H9 (cell line): ENCODE measurements at regions not wholly inside any gene's neighbourhood (a gene's known extent, or its start where the extent isn't known, plus 50 kb on each side); places are given as distances from the start of the nearest gene placed in this dataset.

Source experiments
- DNase-seq: peaks from one replicate; pipeline ENCODE4 v3.0.0-alpha.2; 2017
- H2AFZ ChIP-seq: one replicate; pipeline ENCODE4 v1.6.1; 2013; ENCODE audit warnings: mild to moderate bottlenecking, low read length, control low read depth, moderate library complexity
- H2AK5ac ChIP-seq: 2 replicates; pipeline ENCODE4 v1.6.1; 2013; ENCODE audit warnings: low read length, control low read depth, mixed read lengths; ENCODE audit not compliant: insufficient read length
- H2BK120ac ChIP-seq: one replicate; pipeline ENCODE4 v1.6.1; 2013; ENCODE audit warnings: low read depth, mild to moderate bottlenecking, low read length, control low read depth, inconsistent platforms; ENCODE audit not compliant: poor library complexity, severe bottlenecking
- H2BK12ac ChIP-seq: 2 replicates; pipeline ENCODE4 v1.6.1; 2013; ENCODE audit warnings: low read length, control low read depth, mixed read lengths, low read depth; ENCODE audit not compliant: insufficient read length
- H2BK15ac ChIP-seq: 2 replicates; pipeline ENCODE4 v1.6.1; 2013; ENCODE audit warnings: low read depth, low read length, control low read depth
- H2BK20ac ChIP-seq: one replicate; pipeline ENCODE4 v1.6.1; 2013; ENCODE audit warnings: low read depth, mild to moderate bottlenecking, low read length, control low read depth, inconsistent platforms; ENCODE audit not compliant: poor library complexity, severe bottlenecking
- H2BK5ac ChIP-seq: 2 replicates; pipeline ENCODE4 v1.6.1; 2013; ENCODE audit warnings: low read length, control low read depth, mixed read lengths; ENCODE audit not compliant: insufficient read length
- H3K14ac ChIP-seq: 2 replicates; pipeline ENCODE4 v1.6.1; 2013; ENCODE audit warnings: low read length, control low read depth; ENCODE audit not compliant: insufficient read depth
- H3K18ac ChIP-seq: 2 replicates; pipeline ENCODE4 v1.6.1; 2013; ENCODE audit warnings: low read depth, mild to moderate bottlenecking, mixed read lengths, low read length, control low read depth; ENCODE audit not compliant: insufficient read length
- H3K23ac ChIP-seq: 2 replicates; pipeline ENCODE4 v1.6.1; 2013; ENCODE audit warnings: low read length, control low read depth, mixed read lengths, low read depth; ENCODE audit not compliant: insufficient read length
- H3K23me2 ChIP-seq: 2 replicates; pipeline ENCODE4 v1.6.1; 2013; ENCODE audit warnings: low read depth, mild to moderate bottlenecking, mixed read lengths, low read length, control low read depth; ENCODE audit not compliant: insufficient read length, poor library complexity, severe bottlenecking
- H3K27ac ChIP-seq: 2 replicates; pipeline ENCODE4 v1.5.1; 2013; ENCODE audit warnings: low read length, control low read depth, mixed read lengths, low read depth; ENCODE audit not compliant: insufficient read length
- H3K27me3 ChIP-seq: 2 replicates; pipeline ENCODE4 v1.6.1; 2013; ENCODE audit warnings: low read length, control low read depth, inconsistent platforms; ENCODE audit not compliant: insufficient read depth
- H3K4ac ChIP-seq: 2 replicates; pipeline ENCODE4 v1.6.1; 2013; ENCODE audit warnings: low read depth, mild to moderate bottlenecking, control low read depth, inconsistent platforms, low read length, moderate library complexity
- H3K4me1 ChIP-seq: 2 replicates; pipeline ENCODE4 v1.6.1; 2013; ENCODE audit warnings: low read length, control low read depth, inconsistent platforms; ENCODE audit not compliant: insufficient read depth
- H3K4me2 ChIP-seq: 2 replicates; pipeline ENCODE4 v1.6.1; 2013; ENCODE audit warnings: low read length, control low read depth, mixed read lengths; ENCODE audit not compliant: insufficient read length, insufficient read depth
- H3K56ac ChIP-seq: 2 replicates; pipeline ENCODE4 v1.6.1; 2013; ENCODE audit warnings: low read depth, mild to moderate bottlenecking, mixed read lengths, low read length, control low read depth; ENCODE audit not compliant: insufficient read length
- H3K79me1 ChIP-seq: 2 replicates; pipeline ENCODE4 v1.6.1; 2013; ENCODE audit warnings: low read depth, mild to moderate bottlenecking, moderate library complexity, low read length, control low read depth, inconsistent platforms; ENCODE audit not compliant: insufficient read depth, poor library complexity, severe bottlenecking
- H3K79me2 ChIP-seq: 2 replicates; pipeline ENCODE4 v1.6.1; 2013; ENCODE audit warnings: low read length, control low read depth, inconsistent platforms; ENCODE audit not compliant: insufficient read depth
- H3K9ac ChIP-seq: 2 replicates; pipeline ENCODE4 v1.6.1; 2013; ENCODE audit warnings: low read length, control low read depth, mixed read lengths; ENCODE audit not compliant: insufficient read length; ENCODE audit errors: extremely low read depth
- H3K9me3 ChIP-seq: one replicate; pipeline ENCODE4 v1.6.1; 2013; ENCODE audit warnings: low read depth, low read length, inconsistent platforms; ENCODE audit not compliant: control insufficient read depth
- H3T11ph ChIP-seq: one replicate; pipeline ENCODE4 v1.6.1; 2013; ENCODE audit warnings: mild to moderate bottlenecking, low read length, control low read depth, inconsistent platforms
- H4K20me1 ChIP-seq: one replicate; pipeline ENCODE4 v1.6.1; 2013; ENCODE audit not compliant: control insufficient read depth, insufficient read length, insufficient read depth
- H4K5ac ChIP-seq: 2 replicates; pipeline ENCODE4 v1.6.1; 2013; ENCODE audit warnings: low read depth, mild to moderate bottlenecking, mixed read lengths, low read length, control low read depth; ENCODE audit not compliant: insufficient read length
- H4K8ac ChIP-seq: replicated peaks from 2 replicates; pipeline ENCODE4 v1.6.1; 2013; ENCODE audit warnings: low read length, control low read depth, mixed read lengths, low read depth; ENCODE audit not compliant: insufficient read length
- H4K91ac ChIP-seq: 2 replicates; pipeline ENCODE4 v1.6.1; 2013; ENCODE audit warnings: low read depth, mild to moderate bottlenecking, moderate library complexity, mixed read lengths, low read length, control low read depth; ENCODE audit not compliant: insufficient read length
- H3K27ac Mint-ChIP-seq, 3 experiments: 2 replicates in 2 of 3; 3 replicates in 1 of 3; pipeline ENCODE4 v1.8.0; 2020 to 2021; ENCODE audit warnings: mixed read lengths in 3 of 3, mild to moderate bottlenecking in 1 of 3, moderate library complexity in 1 of 3
- H3K27me3 Mint-ChIP-seq: 2 replicates; pipeline ENCODE4 v1.8.0; 2021; ENCODE audit warnings: low read depth, mild to moderate bottlenecking, moderate library complexity, mixed read lengths
- H3K36me3 Mint-ChIP-seq, 3 experiments: 2 replicates in 2 of 3; 3 replicates in 1 of 3; pipeline ENCODE4 v1.8.0; 2020 to 2021; ENCODE audit warnings: low read depth in 3 of 3, mixed read lengths in 3 of 3; ENCODE audit not compliant: insufficient read depth in 1 of 3
- H3K4me1 Mint-ChIP-seq, 2 experiments: 2 replicates each; pipeline ENCODE4 v1.8.0; 2020; ENCODE audit warnings: mixed read lengths in 2 of 2
- H3K4me3 Mint-ChIP-seq, 2 experiments: 2 replicates in 1 of 2; 3 replicates in 1 of 2; pipeline ENCODE4 v1.8.0; 2020 to 2021; ENCODE audit warnings: mild to moderate bottlenecking in 2 of 2, mixed read lengths in 2 of 2, moderate library complexity in 1 of 2
- H3K9me3 Mint-ChIP-seq, 2 experiments: 2 replicates in 1 of 2; 3 replicates in 1 of 2; pipeline ENCODE4 v1.8.0; 2020; ENCODE audit warnings: mild to moderate bottlenecking in 2 of 2, mixed read lengths in 2 of 2, moderate library complexity in 1 of 2
- CTCF ChIP-seq: fragments of 200-600 bp; sonication (generic); conservative IDR thresholded peaks from 3 replicates; pipeline ENCODE4 v1.8.0; 2021; ENCODE audit warnings: antibody characterized with exemption, mild to moderate bottlenecking
- WGBS: extraction: QIAGEN DNeasy Blood & Tissue Kit; methylation state at CpG from one replicate; pipeline ENCODE4 v1.1.7; 2013; ENCODE audit warnings: missing lambda C conversion rate, low lambda C conversion rate, mixed read lengths; ENCODE audit not compliant: insufficient read length; ENCODE audit errors: extremely low coverage; 5-methylcytosine and 5-hydroxymethylcytosine counted together

- no peak overlapping the region for H3K56ac ChIP-seq
- no peaks in the 10 kb centered on the region for H4K20me1 ChIP-seq
- no peak overlapping the region for H4K8ac ChIP-seq
- H3K27me3 Mint-ChIP-seq, result no peaks in the 10 kb centered on the region; the same call in 1 of the 2 replicates
- no peaks in the 10 kb centered on the region for H3K9me3 Mint-ChIP-seq
- H3T11ph ChIP-seq, result no peak overlapping the region
- DNase-seq, result no peak
- no peaks in the 10 kb centered on the region for H3K36me3 Mint-ChIP-seq
- no peak overlapping the region for H3K23ac ChIP-seq
- peaks cover 10 to 11% of the 10 kb centered on the region in 2 experiments for H3K4me1 Mint-ChIP-seq
- no peak for TF ChIP-seq CTCF
- no peak overlapping the region for H4K5ac ChIP-seq
- WGBS, result no CpG with 5 or more reads among the region's 1 CpG
- H3K4ac ChIP-seq, result no peak overlapping the region
- H2BK12ac ChIP-seq, result no peak overlapping the region
- no peak overlapping the region for H2BK120ac ChIP-seq
- no peak overlapping the region for H2AFZ ChIP-seq
- no peak overlapping the region for H4K91ac ChIP-seq
- H2AK5ac ChIP-seq, result no peak overlapping the region
- no peak overlapping the region for H3K9ac ChIP-seq
- H3K27me3 ChIP-seq, result no peaks in the 10 kb centered on the region
- no peaks in the 10 kb centered on the region for H3K79me2 ChIP-seq
- no peak overlapping the region for H3K4me2 ChIP-seq
- no peak overlapping the region for H3K27ac ChIP-seq
- H3K14ac ChIP-seq, result no peak overlapping the region
- no peak overlapping the region for H3K4me3 Mint-ChIP-seq
- H3K4me1 ChIP-seq, result no peaks in the 10 kb centered on the region
- no peaks in the 10 kb centered on the region for H3K9me3 ChIP-seq
- no peak overlapping the region for H2BK20ac ChIP-seq
- H3K27ac Mint-ChIP-seq, result no peak overlapping the region
- H3K23me2 ChIP-seq, result no peaks in the 10 kb centered on the region
- H3K18ac ChIP-seq, result no peak overlapping the region
- no peak overlapping the region for H2BK5ac ChIP-seq
- no peaks in the 10 kb centered on the region for H3K79me1 ChIP-seq
- H2BK15ac ChIP-seq, result no peak overlapping the region
Observed at GRCh38 chr12:95415451-95415850, 58.5 kb upstream of the METAP2 start.
